GM12873 (cell line): ENCODE measurements at regions not wholly inside any gene's neighbourhood (a gene's known extent, or its start where the extent isn't known, plus 50 kb on each side); places are given as distances from the start of the nearest gene placed in this dataset.

ENCODE experiments used
- TF ChIP-seq, protein P1 (sequence below): IDR thresholded peaks from 2 replicates; pipeline ENCODE4 v1.5.1; 2012; ENCODE audit warnings: low read depth, mild to moderate bottlenecking, moderate library complexity, low read length, control low read depth; ENCODE audit not compliant: insufficient read depth; ENCODE audit errors: missing control alignments

DNA sequence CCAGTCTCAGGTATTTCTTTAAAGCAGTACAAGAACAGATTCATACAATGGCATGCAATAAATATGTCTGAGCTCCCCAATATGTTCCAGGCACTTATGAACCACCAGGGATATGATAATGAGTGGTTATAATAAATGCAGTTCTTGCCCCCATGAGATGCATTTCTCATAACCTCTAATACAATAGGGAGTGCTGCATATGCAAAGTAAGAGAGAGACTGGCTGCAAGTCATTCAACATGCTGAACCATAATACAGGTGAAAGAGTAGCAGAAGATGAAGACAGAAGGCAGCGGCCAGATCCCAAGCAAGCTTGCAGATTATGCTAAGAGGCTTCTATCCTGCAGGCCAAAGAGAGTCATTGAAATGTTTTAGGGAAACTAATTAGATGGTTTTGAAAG is 96.7 kb downstream of the CHD9NB start:
- TF ChIP-seq, protein P1, sequence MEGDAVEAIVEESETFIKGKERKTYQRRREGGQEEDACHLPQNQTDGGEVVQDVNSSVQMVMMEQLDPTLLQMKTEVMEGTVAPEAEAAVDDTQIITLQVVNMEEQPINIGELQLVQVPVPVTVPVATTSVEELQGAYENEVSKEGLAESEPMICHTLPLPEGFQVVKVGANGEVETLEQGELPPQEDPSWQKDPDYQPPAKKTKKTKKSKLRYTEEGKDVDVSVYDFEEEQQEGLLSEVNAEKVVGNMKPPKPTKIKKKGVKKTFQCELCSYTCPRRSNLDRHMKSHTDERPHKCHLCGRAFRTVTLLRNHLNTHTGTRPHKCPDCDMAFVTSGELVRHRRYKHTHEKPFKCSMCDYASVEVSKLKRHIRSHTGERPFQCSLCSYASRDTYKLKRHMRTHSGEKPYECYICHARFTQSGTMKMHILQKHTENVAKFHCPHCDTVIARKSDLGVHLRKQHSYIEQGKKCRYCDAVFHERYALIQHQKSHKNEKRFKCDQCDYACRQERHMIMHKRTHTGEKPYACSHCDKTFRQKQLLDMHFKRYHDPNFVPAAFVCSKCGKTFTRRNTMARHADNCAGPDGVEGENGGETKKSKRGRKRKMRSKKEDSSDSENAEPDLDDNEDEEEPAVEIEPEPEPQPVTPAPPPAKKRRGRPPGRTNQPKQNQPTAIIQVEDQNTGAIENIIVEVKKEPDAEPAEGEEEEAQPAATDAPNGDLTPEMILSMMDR: no peak

DNA sequence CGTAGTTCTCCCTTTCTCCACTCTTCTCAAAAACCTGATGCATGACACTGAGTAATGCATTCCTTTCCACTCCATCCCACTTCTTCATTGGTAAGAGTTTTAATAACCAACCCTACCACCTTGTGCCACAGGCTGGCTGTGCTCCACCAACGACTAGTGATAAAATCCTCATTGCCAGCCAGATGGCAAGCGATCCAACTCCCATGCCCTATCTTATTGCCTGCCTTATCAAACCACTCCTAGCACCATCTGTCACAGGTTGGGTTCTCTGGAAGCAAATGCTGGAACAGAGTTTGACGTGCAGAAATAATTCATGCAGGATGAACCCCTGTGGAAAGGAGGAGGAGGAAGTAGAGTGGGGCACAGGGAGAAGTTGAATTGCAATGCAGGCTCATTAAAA is 99.5 kb downstream of the CHD9NB start:
- TF ChIP-seq, protein P1: no peak

DNA sequence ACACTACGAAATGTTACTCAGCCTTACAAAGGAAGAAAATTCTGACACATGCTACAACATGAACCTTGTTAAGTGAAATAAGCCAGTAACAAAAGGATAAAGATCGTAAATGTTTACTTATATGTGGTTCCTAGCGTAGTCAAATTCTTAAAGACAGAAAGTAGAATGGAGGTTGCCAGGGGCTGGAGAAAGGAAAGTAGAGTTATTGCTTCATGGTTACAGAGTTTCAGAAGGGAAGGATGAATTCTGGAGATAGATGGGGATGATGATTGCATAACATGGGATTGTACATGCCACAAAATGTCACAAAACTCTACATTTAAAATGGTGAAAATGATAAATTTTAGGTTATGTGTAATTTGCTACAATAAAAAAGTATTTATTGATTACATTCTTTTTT is 103.8 kb downstream of the CHD9NB start:
- TF ChIP-seq, protein P1: no peak

DNA sequence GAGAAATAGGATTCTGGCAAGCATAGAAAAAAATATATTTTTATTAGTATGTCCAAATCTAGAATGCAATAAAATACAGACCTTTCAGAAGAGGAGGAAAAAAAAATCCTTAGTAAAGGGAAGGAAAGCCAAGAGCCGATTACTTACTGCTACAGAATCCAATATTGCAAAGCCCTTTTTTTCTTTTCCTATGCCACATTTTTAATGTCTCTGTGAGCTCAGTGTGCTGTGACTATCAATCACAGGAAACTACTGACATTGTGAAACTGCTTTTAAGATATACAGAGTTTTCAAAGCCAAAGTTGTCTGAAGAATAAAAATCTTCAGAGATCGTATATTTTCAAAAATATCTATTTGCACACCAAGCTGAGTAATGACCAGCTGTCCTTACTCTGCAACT is 120.4 kb downstream of the CHD9NB start:
- TF ChIP-seq, protein P1: no peak

DNA sequence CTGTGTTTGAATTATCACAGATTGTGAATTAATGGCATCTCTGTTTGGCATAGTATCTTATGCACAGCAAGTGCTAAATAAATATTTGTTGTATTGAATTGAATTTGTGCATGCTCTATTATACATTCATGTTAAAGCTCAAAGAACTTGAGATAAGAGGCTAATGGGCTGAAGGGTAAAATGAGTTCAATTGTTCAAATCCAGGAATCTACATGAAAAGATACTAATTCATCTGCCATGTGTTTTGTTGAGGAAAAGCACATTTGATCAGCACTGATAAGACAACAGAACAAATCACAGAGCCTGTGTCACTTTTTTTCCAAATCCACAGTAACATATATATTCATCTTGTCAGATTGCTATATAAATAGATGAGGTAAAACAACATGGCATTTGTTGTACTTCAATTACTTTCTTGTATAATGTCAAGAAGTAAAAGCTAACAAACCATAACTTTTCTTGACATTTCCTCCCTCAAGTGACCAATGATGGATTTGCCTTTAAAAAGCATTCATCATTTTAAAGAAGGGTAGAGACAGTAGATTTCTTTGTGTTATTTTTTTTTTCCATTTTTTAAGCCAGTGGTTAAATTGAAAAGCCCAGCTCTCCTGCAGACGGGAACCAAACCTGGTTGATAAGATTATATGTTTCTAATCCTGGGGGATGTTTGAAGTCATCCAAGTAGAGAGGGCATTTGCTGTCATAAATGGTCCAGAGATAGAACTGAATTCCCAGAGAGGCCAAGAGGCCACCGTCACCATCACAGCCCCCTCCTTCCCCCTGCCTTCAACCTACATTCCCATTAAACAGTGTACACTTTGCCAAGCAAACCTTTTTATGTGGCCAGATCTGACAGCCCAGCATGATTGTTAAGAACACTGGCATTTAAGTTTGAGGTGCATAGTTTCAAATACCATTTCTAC is 123.0 kb downstream of the CHD9NB start:
- TF ChIP-seq, protein P1: no peak

DNA sequence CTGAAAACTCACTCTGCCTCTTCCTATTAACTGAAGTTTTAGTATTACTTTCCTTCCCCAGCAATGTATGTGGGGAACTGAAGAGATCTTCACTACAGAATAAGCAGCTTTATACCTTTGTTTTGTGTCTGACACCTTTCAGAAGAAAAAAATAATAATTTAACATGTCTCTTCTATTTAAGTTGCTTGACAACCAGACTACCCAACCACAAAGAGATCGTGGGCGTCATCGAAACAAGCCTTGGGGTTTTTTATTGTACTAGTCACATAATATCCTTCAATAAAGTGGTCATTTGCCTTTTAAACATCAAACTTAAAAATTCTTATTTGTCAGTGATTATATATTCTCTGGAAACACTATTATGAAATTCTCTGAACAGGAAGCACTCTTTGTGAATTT is 123.7 kb downstream of the CHD9NB start:
- TF ChIP-seq, protein P1: no peak

DNA sequence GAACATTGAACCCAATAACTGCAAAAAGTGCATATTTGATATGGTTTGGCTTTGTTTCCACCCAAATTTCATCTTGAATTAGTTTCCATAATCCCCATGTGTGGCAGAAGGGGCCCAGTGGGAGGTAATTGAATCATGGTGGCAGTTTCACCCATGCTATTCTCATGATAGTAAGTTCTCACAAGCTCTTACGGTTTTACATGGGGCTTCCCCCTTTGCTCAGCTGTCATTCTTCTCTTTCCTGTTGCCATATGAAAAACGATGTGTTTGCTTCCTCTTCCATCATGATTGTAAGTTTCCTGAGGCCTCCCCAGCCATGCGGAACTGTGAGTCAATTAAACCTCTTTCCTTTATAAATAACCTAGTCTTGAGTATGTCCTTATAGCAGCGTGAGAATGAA is 127.6 kb downstream of the CHD9NB start:
- TF ChIP-seq, protein P1: no peak
